Endothelial cell of umbilical vein (primary cell): ENCODE measurements at regions not wholly inside any gene's neighbourhood (a gene's known extent, or its start where the extent isn't known, plus 50 kb on each side); places are given as distances from the start of the nearest gene placed in this dataset.

Source experiments
- EZH2 ChIP-seq: IDR thresholded peaks from 2 replicates; pipeline ENCODE4 v1.6.1; 2012; ENCODE audit warnings: borderline replicate concordance, low read depth, mild to moderate bottlenecking, moderate library complexity, low read length, inconsistent platforms; ENCODE audit not compliant: severe bottlenecking
- POLR2A ChIP-seq: IDR thresholded peaks from 2 replicates; pipeline ENCODE4 v1.6.1; 2012; ENCODE audit warnings: low read depth, mild to moderate bottlenecking, control low read depth, low read length
- POLR2AphosphoS5 ChIP-seq: IDR thresholded peaks from 2 replicates; pipeline ENCODE4 v1.6.1; 2012; ENCODE audit warnings: low read depth, mild to moderate bottlenecking, control low read depth, low read length, moderate library complexity; ENCODE audit not compliant: insufficient read depth
- TF ChIP-seq, protein P1 (sequence below), 2 donors: IDR thresholded peaks; 1 replicate in 1 of 2; 2 replicates in 1 of 2; pipeline ENCODE4 v1.5.1; 2011; ENCODE audit warnings: low read length in 2 of 2, mild to moderate bottlenecking in 2 of 2, moderate library complexity in 2 of 2, control low read depth in 1 of 2, inconsistent platforms in 1 of 2, low read depth in 1 of 2; ENCODE audit not compliant: insufficient read depth in 1 of 2; ENCODE audit errors: extremely low read depth in 1 of 2
- TF ChIP-seq, protein P2 (sequence below): IDR thresholded peaks from 2 replicates; pipeline ENCODE4 v1.6.1; 2011; ENCODE audit not compliant: insufficient read depth, insufficient read length

DNA sequence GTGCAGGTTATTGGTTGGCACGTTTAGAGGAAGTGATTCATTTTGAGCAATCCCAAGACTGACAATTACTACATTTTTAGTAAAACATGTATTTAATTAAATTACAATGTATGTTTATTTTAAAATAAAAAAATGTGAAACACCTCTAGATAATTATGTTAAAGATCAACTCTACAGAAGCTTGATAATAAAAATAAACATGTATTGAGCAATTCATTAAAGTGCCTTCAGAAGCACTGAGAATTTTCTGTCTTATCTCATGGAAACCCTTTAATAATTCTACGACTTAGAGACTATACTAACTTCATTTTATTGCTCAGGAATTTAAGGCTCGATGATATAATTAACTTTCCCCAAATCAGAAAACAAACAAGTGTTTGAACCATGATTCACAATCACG lies 208.0 kb upstream of the BRINP3 start:
- no peak for TF ChIP-seq EZH2
- TF ChIP-seq POLR2AphosphoS5: no peak
- TF ChIP-seq, protein P1, sequence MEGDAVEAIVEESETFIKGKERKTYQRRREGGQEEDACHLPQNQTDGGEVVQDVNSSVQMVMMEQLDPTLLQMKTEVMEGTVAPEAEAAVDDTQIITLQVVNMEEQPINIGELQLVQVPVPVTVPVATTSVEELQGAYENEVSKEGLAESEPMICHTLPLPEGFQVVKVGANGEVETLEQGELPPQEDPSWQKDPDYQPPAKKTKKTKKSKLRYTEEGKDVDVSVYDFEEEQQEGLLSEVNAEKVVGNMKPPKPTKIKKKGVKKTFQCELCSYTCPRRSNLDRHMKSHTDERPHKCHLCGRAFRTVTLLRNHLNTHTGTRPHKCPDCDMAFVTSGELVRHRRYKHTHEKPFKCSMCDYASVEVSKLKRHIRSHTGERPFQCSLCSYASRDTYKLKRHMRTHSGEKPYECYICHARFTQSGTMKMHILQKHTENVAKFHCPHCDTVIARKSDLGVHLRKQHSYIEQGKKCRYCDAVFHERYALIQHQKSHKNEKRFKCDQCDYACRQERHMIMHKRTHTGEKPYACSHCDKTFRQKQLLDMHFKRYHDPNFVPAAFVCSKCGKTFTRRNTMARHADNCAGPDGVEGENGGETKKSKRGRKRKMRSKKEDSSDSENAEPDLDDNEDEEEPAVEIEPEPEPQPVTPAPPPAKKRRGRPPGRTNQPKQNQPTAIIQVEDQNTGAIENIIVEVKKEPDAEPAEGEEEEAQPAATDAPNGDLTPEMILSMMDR (IDR thresholded peaks at IDR 0.05; ENCODE audit: extremely low read depth in 1 of 2, insufficient read depth in 1 of 2, low read depth in 1 of 2, low read length in 2 of 2): no peak
- TF ChIP-seq POLR2A: no peak
- TF ChIP-seq, protein P2, sequence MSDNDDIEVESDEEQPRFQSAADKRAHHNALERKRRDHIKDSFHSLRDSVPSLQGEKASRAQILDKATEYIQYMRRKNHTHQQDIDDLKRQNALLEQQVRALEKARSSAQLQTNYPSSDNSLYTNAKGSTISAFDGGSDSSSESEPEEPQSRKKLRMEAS: no peak
